NB4 (cell line): ENCODE measurements at regions not wholly inside any gene's neighbourhood (a gene's known extent, or its start where the extent isn't known, plus 50 kb on each side); places are given as distances from the start of the nearest gene placed in this dataset.

Source experiments
- POLR2A ChIP-seq: IDR thresholded peaks from 2 replicates; pipeline ENCODE4 v1.6.1; 2011; ENCODE audit warnings: mild to moderate bottlenecking; ENCODE audit not compliant: insufficient read length; ENCODE audit errors: extremely low read depth
- TF ChIP-seq, protein P1 (sequence below): IDR thresholded peaks from one replicate; pipeline ENCODE4 v1.5.1; 2012; ENCODE audit warnings: low read depth, low read length

DNA sequence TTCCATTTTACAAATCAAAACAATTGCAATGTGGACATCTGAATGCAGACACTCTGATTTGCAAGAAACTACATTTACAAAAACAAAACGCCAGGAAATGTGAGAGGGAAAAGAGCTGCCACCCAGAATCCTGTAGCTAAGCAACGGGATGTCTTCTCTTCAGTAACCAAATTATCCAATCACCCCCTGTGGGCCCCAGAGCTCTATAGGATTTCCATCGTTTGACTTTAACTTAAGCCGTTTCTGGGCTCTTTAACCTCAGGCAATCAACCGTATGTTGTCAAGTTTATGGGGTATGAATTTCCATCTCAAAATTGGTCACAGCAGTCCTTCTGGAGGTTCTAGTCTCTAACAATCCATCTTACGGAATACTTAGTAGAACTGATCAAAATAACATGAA, 240.5 kb downstream of the ETV1 start:
- TF ChIP-seq, protein P1, sequence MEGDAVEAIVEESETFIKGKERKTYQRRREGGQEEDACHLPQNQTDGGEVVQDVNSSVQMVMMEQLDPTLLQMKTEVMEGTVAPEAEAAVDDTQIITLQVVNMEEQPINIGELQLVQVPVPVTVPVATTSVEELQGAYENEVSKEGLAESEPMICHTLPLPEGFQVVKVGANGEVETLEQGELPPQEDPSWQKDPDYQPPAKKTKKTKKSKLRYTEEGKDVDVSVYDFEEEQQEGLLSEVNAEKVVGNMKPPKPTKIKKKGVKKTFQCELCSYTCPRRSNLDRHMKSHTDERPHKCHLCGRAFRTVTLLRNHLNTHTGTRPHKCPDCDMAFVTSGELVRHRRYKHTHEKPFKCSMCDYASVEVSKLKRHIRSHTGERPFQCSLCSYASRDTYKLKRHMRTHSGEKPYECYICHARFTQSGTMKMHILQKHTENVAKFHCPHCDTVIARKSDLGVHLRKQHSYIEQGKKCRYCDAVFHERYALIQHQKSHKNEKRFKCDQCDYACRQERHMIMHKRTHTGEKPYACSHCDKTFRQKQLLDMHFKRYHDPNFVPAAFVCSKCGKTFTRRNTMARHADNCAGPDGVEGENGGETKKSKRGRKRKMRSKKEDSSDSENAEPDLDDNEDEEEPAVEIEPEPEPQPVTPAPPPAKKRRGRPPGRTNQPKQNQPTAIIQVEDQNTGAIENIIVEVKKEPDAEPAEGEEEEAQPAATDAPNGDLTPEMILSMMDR = no peak
- no peak for TF ChIP-seq POLR2A
